Immature natural killer cell (primary cell): ENCODE measurements at regions not wholly inside any gene's neighbourhood (a gene's known extent, or its start where the extent isn't known, plus 50 kb on each side); places are given as distances from the start of the nearest gene placed in this dataset.
"Not testable (repeated sequence)": the region's sequence is repeated elsewhere in the genome, so short reads cannot be mapped to it uniquely, and the experiment has no call there.

Experiments
- DNase-seq, 3 donors: peaks; one replicate each; pipeline ENCODE4 v3.0.0; 2022; ENCODE audit warnings: mixed read lengths in 1 of 3
- H3K27ac Mint-ChIP-seq, 6 donors: one replicate each; pipeline ENCODE4 v1.8.0; 2020; ENCODE audit warnings: mixed read lengths in 6 of 6, mild to moderate bottlenecking in 5 of 6, inconsistent platforms in 4 of 6, moderate library complexity in 3 of 6
- H3K27me3 Mint-ChIP-seq, 3 donors: one replicate each; pipeline ENCODE4 v1.8.0; 2020 to 2021; ENCODE audit warnings: low read depth in 3 of 3, mild to moderate bottlenecking in 3 of 3, mixed read lengths in 3 of 3, moderate library complexity in 3 of 3, inconsistent platforms in 1 of 3
- H3K36me3 Mint-ChIP-seq, 3 donors: one replicate each; pipeline ENCODE4 v1.8.0; 2020; ENCODE audit warnings: mixed read lengths in 3 of 3, inconsistent platforms in 2 of 3, mild to moderate bottlenecking in 2 of 3
- H3K4me1 Mint-ChIP-seq, 2 donors: one replicate each; pipeline ENCODE4 v1.8.0; 2020; ENCODE audit warnings: inconsistent platforms in 2 of 2, mild to moderate bottlenecking in 2 of 2, mixed read lengths in 2 of 2, moderate library complexity in 1 of 2
- H3K4me3 Mint-ChIP-seq, 5 donors: one replicate each; pipeline ENCODE4 v1.8.0; 2020; ENCODE audit warnings: mild to moderate bottlenecking in 5 of 5, mixed read lengths in 5 of 5, inconsistent platforms in 3 of 5, moderate library complexity in 3 of 5
- H3K9me3 Mint-ChIP-seq, 6 donors: one replicate each; pipeline ENCODE4 v1.8.0; 2020; ENCODE audit warnings: mild to moderate bottlenecking in 6 of 6, mixed read lengths in 6 of 6, inconsistent platforms in 4 of 6, moderate library complexity in 3 of 6

DNA sequence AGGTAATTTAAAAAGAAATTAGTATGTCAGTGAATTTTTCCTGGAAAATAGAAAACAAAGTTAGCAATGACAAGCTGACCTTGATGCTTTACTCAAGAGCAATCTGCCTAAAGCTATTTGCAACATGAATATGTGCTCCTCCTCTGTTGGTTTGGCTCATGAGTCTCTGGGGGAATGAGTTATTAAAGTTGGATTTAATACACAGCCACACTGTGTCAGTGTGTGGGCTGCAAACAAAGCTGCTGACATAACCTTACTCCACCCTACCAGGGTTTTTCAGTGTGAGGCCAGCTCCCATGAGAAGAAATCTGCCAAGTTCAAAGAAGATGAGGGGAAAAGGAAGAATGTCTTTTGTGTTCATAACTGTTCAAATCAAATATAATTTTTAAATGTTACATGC lies 280.5 kb downstream of the TLL1 start:
- DNase-seq = no peak
- Mint-ChIP-seq H3K36me3 (peaks cover 0 to 3% (median 0%) of the 10 kb centered on the region in 3 donors), H3K27me3 (peaks cover 0 to 4% (median 2%) of the 10 kb centered on the region in 3 donors), H3K4me1 (no peaks in the 10 kb centered on the region), H3K9me3 (peaks cover 7 to 38% (median 14%) of the 10 kb centered on the region in 6 donors), H3K4me3 (no peak overlapping the region), H3K27ac (no peak overlapping the region)

DNA sequence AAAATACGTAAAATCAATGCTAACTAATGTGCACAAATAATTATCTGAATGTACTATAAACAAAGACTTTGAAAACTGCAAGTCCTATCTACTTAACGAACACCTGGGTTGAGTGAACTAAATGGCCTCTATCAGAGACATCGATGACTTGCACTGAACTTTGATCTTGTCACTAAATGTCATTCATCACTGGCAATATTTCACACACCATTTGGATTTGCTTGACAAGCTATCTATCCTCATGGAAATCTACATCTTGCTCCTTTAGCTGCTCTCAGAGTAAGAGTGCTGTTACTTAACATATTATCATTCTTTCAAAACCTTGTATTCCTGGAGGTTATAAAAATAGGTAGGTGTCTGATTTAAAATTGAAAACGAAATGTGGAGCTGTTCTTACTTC lies 289.3 kb downstream of the TLL1 start:
- Mint-ChIP-seq H3K4me1 (no peaks in the 10 kb centered on the region), H3K9me3 (peaks cover 4 to 8% (median 5%) of the 10 kb centered on the region in 6 donors), H3K27me3 (no peaks in the 10 kb centered on the region), H3K4me3 (no peak overlapping the region), H3K36me3 (no peaks in the 10 kb centered on the region), H3K27ac (no peak overlapping the region)
- no peak for DNase-seq

- H3K4me3 Mint-ChIP-seq = no peak overlapping the region
These were observed 292.9 kb downstream of the TLL1 start for GRCh38 chr4:166165829-166166420.

GRCh38 chr4:166169111-166169510 lies 296.1 kb downstream of the TLL1 start:
- no peak overlapping the region for H3K4me3 Mint-ChIP-seq
- DNase-seq = no peak
- peaks cover 2 to 17% (median 7%) of the 10 kb centered on the region in 6 donors for H3K9me3 Mint-ChIP-seq
- H3K36me3 Mint-ChIP-seq = no peaks in the 10 kb centered on the region
- no peaks in the 10 kb centered on the region for H3K4me1 Mint-ChIP-seq
- H3K27me3 Mint-ChIP-seq = peaks cover 0 to 3% (median 0%) of the 10 kb centered on the region in 3 donors
- H3K27ac Mint-ChIP-seq = no peak overlapping the region

More at GRCh38 chr4:166165829-166166420, 292.9 kb downstream of the TLL1 start:
- Mint-ChIP-seq H3K36me3 (no peaks in the 10 kb centered on the region), H3K4me1 (no peaks in the 10 kb centered on the region), H3K27ac (no peak overlapping the region), H3K9me3 (peaks cover 0 to 13% (median 4%) of the 10 kb centered on the region in 6 donors), H3K27me3 (peaks cover 0 to 3% (median 0%) of the 10 kb centered on the region in 3 donors)
- peak in 2 of 3 donors; percentile 3 for DNase-seq

DNA sequence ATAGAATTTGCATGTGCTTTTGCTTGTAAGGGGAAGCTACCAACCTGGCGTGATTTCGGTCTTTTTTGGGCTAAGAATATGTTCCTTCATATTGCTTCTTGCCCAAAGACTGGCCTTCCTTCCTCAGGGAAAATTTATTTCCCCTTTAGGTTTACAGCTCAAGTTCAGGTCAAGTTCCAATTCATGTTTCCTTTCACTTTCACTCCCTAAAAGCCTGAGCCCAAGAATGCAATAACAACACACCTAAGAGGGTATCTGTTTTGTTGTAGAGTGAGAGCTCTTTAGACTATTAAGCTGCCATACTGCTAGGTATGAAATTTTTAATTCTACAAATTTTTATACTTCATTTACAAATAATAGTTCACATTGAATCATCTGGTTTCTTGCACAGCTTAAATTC lies 299.6 kb downstream of the TLL1 start:
- DNase-seq = no peak
- H3K27me3 Mint-ChIP-seq = peaks cover 0 to 3% (median 0%) of the 10 kb centered on the region in 3 donors
- H3K4me1 Mint-ChIP-seq = no peaks in the 10 kb centered on the region
- H3K27ac Mint-ChIP-seq = no peak overlapping the region
- no peaks in the 10 kb centered on the region for H3K36me3 Mint-ChIP-seq
- H3K9me3 Mint-ChIP-seq = peaks cover 0 to 31% (median 10%) of the 10 kb centered on the region in 6 donors
- no peak overlapping the region for H3K4me3 Mint-ChIP-seq

- no peak overlapping the region for H3K4me3 Mint-ChIP-seq
- no peaks in the 10 kb centered on the region for H3K4me1 Mint-ChIP-seq
- peaks cover 0 to 20% (median 7%) of the 10 kb centered on the region in 6 donors for H3K9me3 Mint-ChIP-seq
- no peak for DNase-seq
- H3K27me3 Mint-ChIP-seq = peaks cover 0 to 3% (median 0%) of the 10 kb centered on the region in 3 donors
- H3K36me3 Mint-ChIP-seq = no peaks in the 10 kb centered on the region
- no peak overlapping the region for H3K27ac Mint-ChIP-seq
These were observed 301.9 kb downstream of the TLL1 start for GRCh38 chr4:166174717-166175490.

DNA sequence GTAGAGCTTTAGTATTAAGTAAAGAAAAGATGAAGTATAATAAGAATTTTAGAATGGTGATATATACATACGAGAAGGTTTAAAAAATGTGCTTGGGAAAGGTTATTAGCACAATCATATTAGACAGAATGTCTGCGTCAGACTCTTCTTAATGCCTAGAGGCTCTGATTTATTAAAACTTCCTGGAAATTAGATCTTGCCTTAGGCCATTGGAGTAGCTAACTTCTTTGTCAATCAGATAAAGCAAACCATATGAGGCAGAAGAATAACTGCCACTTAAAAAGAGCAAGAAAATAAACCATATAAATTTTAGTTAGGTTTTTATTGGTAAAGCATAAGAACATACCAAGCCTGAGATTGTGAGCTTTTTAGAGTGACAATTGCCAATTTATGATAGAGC lies 309.1 kb downstream of the TLL1 start:
- Mint-ChIP-seq H3K36me3 (no peaks in the 10 kb centered on the region), H3K27me3 (peaks cover 0 to 2% (median 0%) of the 10 kb centered on the region in 3 donors), H3K4me1 (no peaks in the 10 kb centered on the region), H3K4me3 (no peak overlapping the region), H3K9me3 (peaks cover 2 to 22% (median 11%) of the 10 kb centered on the region in 6 donors), H3K27ac (no peak overlapping the region)
- DNase-seq = no peak

DNA sequence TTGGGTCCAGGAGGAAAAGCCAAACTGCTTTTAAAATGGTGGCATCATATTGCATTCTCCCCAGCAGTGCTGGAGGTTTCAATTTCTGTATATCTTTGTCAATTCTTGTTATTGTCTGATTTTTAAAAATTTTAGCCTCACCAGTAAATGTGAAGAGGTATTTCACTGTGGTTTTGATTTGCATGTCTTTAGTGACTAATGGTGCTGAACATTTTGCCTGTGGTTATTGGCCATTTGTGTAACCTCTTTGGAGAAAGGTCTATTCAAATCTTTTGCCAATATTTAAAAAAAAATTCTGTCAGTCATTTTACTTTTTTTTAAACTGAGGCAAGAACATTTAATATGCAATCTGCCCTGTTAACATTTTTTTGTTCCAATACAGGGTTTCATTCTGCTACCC lies 322.1 kb downstream of the TLL1 start:
- Mint-ChIP-seq H3K36me3 (no peaks in the 10 kb centered on the region), H3K27me3 (no peaks in the 10 kb centered on the region), H3K4me1 (no peaks in the 10 kb centered on the region), H3K27ac (no peak overlapping the region), H3K9me3 (peaks cover 4 to 33% (median 12%) of the 10 kb centered on the region in 6 donors), H3K4me3 (no peak overlapping the region)
- no peak for DNase-seq

DNA sequence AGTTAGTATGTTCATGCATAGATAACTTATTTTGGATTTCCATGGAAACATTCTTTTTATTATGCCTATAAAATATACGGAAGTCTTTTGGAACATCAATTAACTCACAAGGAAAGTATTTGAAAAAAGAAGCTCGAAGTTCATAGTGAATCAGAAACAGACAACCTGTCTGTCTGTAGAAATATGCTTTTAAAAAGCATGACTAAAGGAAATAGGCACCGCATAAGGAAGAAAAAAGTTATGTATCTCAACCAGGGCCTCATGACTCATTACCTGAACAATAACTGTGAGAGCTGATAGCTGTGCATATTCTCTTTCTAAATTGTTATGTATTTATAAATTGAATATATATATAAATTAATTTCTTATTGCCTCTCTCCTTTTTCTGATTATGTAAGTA lies 324.1 kb downstream of the TLL1 start:
- H3K9me3 Mint-ChIP-seq = peaks cover 2 to 23% (median 9%) of the 10 kb centered on the region in 6 donors
- H3K4me1 Mint-ChIP-seq = no peaks in the 10 kb centered on the region

GRCh38 chr4:166198041-166198440 lies 325.0 kb downstream of the TLL1 start:
- Mint-ChIP-seq H3K9me3 (peaks cover 4 to 23% (median 11%) of the 10 kb centered on the region in 6 donors), H3K27me3 (no peaks in the 10 kb centered on the region), H3K4me3 (no peak overlapping the region)

More for the DNA sequence above, 324.1 kb downstream of the TLL1 start:
- H3K27ac Mint-ChIP-seq = no peak overlapping the region
- H3K36me3 Mint-ChIP-seq = no peaks in the 10 kb centered on the region
- H3K4me3 Mint-ChIP-seq = no peak overlapping the region
- no peaks in the 10 kb centered on the region for H3K27me3 Mint-ChIP-seq
- no peak for DNase-seq

DNA sequence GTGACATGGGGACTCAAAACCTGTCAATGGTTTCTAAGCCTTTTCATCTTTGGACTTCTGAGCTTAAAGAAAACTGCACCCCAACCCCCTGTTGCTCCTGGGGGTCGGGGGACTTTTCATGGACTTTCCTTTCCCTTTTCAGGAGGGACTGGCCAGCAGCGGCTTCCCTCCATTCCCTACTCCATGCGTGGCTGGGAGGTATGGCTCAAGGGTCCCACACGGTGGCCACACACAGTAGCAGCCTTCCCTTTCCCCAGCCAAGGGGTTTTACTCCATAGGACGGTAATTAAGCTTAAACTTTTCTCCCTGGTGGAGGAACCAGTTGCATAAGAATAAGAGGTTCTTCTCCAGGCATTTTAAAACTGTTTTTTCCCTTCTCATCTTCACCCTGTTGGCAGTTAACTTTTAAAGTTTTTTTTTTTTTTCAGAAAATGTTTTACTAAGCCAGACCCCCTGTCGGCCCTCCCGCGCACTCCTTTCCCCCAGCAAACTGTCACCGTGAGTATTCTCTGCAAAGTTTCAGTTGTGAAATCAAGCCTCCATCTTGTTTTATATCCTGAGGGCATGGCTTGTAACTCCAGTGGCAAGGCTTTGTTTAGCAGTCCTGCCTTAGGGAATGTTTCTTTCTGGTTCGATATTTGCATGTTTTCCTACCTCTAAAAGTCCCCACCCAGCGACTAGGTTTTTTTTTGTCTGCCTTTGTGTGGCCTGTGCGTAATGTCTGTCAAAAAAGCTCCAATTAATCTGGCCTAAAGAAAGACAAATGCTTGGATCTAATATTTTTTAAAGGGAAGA lies 325.7 kb downstream of the TLL1 start:
- H3K27me3 Mint-ChIP-seq = no peaks in the 10 kb centered on the region
- H3K27ac Mint-ChIP-seq = no peak overlapping the region
- no peaks in the 10 kb centered on the region for H3K36me3 Mint-ChIP-seq
- no peak for DNase-seq
- H3K4me3 Mint-ChIP-seq = no peak overlapping the region
- no peaks in the 10 kb centered on the region for H3K4me1 Mint-ChIP-seq
- H3K9me3 Mint-ChIP-seq = peaks cover 4 to 23% (median 11%) of the 10 kb centered on the region in 6 donors

More at GRCh38 chr4:166198041-166198440, 325.0 kb downstream of the TLL1 start:
- no peaks in the 10 kb centered on the region for H3K4me1 Mint-ChIP-seq
- no peaks in the 10 kb centered on the region for H3K36me3 Mint-ChIP-seq
- no peak overlapping the region for H3K27ac Mint-ChIP-seq
- no peak for DNase-seq

GRCh38 chr4:166202991-166203390 lies 330.0 kb downstream of the TLL1 start:
- Mint-ChIP-seq H3K27me3 (no peaks in the 10 kb centered on the region), H3K9me3 (peaks cover 2 to 23% (median 9%) of the 10 kb centered on the region in 6 donors), H3K36me3 (no peaks in the 10 kb centered on the region), H3K4me3 (no peak overlapping the region), H3K27ac (no peak overlapping the region), H3K4me1 (no peaks in the 10 kb centered on the region)
- DNase-seq = no peak

DNA sequence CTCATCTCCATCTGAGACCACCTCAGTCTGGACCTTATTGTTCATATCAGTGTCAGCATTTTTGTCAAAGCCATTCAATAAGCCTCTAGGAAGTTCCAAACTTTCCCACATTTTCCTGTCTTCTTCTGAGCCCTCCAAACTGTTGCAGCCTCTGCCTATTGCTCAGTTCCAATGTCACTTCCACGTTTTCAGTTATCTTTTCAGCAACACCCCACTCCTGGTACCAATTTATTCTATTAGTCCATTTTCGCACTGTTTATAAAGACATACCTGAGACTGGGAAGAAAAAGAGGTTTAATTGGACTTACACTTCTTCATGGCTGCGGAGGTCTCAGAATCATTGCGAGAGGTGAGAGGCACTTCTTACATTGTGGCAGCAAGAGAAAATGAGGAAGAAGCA lies 339.3 kb downstream of the TLL1 start:
- DNase-seq, H3K4me1 Mint-ChIP-seq, H3K27me3 Mint-ChIP-seq, H3K4me3 Mint-ChIP-seq, H3K36me3 Mint-ChIP-seq, H3K27ac Mint-ChIP-seq: not testable (repeated sequence)
- H3K9me3 Mint-ChIP-seq = peaks cover 11 to 48% (median 24%) of the 10 kb centered on the region in 6 donors

GRCh38 chr4:166222271-166222670 lies 349.2 kb downstream of the TLL1 start:
- Mint-ChIP-seq H3K27ac (no peak overlapping the region), H3K9me3 (peaks cover 2 to 27% (median 12%) of the 10 kb centered on the region in 6 donors), H3K36me3 (no peaks in the 10 kb centered on the region), H3K27me3 (peaks cover 0 to 1% (median 0%) of the 10 kb centered on the region in 3 donors), H3K4me3 (no peak overlapping the region), H3K4me1 (no peaks in the 10 kb centered on the region)
- no peak for DNase-seq
